Neural cell (in vitro differentiated cells): ENCODE measurements at regions not wholly inside any gene's neighbourhood (a gene's known extent, or its start where the extent isn't known, plus 50 kb on each side); places are given as distances from the start of the nearest gene placed in this dataset.
A peak's percentile ranks its signal among the peaks of the same experiment; 100 is the strongest.

Experiments
- EP300 ChIP-seq: fragments of 450-650 bp; conservative IDR thresholded peaks from 2 replicates; pipeline ENCODE4 v1.6.1; 2014; ENCODE audit warnings: antibody characterized with exemption, mild to moderate bottlenecking, moderate library complexity; ENCODE audit not compliant: poor library complexity, severe bottlenecking
- EZH2 ChIP-seq: fragments of 200-600, 300-800 bp; shearing (Covaris generic), sonication (generic); IDR thresholded peaks from 2 replicates; pipeline ENCODE4 v1.6.1; 2014; ENCODE audit warnings: antibody characterized with exemption, low read length, borderline replicate concordance, mild to moderate bottlenecking; ENCODE audit not compliant: insufficient read depth, poor library complexity, severe bottlenecking
- MXI1 ChIP-seq: fragments of 450-650 bp; conservative IDR thresholded peaks from 2 replicates; pipeline ENCODE4 v1.6.1; 2014; ENCODE audit warnings: antibody characterized with exemption, mild to moderate bottlenecking; ENCODE audit not compliant: poor library complexity, severe bottlenecking
- RAD21 ChIP-seq: fragments of 450-650 bp; conservative IDR thresholded peaks from 2 replicates; pipeline ENCODE4 v1.6.1; 2014; ENCODE audit warnings: antibody characterized with exemption, mild to moderate bottlenecking, moderate library complexity
- TAF1 ChIP-seq: IDR thresholded peaks from 2 replicates; pipeline ENCODE4 v1.6.1; 2012; ENCODE audit warnings: low read depth
- TF ChIP-seq, protein P1 (sequence below): fragments of 450-650 bp; IDR thresholded peaks from 2 replicates; pipeline ENCODE4 v1.5.1; 2014; ENCODE audit warnings: antibody characterized with exemption, mild to moderate bottlenecking, moderate library complexity; ENCODE audit not compliant: poor library complexity, severe bottlenecking

DNA sequence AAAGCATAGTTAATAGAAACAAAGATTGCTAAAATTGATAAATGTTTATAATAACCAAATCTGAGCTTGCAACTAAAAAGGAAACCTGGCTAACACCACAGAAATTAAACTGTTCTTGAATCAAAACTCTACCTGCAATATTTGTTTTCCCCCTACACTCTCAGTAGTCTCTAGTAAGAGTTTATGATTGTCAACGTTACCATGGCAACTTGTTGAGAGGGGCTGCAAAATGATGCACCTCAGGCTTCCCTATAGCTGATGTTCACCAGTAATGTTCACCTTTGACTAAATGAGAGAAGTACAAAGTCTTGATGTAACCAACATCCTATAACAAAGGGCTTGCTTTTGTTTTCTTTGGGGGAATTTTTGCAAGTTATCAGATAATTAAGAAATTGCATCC is 101.1 kb upstream of the FHIT start:
- TF ChIP-seq, protein P1, sequence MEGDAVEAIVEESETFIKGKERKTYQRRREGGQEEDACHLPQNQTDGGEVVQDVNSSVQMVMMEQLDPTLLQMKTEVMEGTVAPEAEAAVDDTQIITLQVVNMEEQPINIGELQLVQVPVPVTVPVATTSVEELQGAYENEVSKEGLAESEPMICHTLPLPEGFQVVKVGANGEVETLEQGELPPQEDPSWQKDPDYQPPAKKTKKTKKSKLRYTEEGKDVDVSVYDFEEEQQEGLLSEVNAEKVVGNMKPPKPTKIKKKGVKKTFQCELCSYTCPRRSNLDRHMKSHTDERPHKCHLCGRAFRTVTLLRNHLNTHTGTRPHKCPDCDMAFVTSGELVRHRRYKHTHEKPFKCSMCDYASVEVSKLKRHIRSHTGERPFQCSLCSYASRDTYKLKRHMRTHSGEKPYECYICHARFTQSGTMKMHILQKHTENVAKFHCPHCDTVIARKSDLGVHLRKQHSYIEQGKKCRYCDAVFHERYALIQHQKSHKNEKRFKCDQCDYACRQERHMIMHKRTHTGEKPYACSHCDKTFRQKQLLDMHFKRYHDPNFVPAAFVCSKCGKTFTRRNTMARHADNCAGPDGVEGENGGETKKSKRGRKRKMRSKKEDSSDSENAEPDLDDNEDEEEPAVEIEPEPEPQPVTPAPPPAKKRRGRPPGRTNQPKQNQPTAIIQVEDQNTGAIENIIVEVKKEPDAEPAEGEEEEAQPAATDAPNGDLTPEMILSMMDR, result no peak
- peak; percentile 36 for TF ChIP-seq EP300
- no peak for TF ChIP-seq TAF1
- no peak for TF ChIP-seq EZH2
- no peak for TF ChIP-seq RAD21
- no peak for TF ChIP-seq MXI1
